GM18508 (cell line): ENCODE measurements at regions not wholly inside any gene's neighbourhood (a gene's known extent, or its start where the extent isn't known, plus 50 kb on each side); places are given as distances from the start of the nearest gene placed in this dataset.

ENCODE experiments used
- ATAC-seq: cut with Tn5 transposase; IDR thresholded peaks from one replicate; pipeline ENCODE4 v1.9.1; 2021; ENCODE audit warnings: moderate number of reproducible peaks; ENCODE audit not compliant: insufficient read depth, unreplicated experiment

- no peak for ATAC-seq
Observed at GRCh38 chr7:25754751-25755150, 397.2 kb upstream of the NFE2L3 start.

DNA sequence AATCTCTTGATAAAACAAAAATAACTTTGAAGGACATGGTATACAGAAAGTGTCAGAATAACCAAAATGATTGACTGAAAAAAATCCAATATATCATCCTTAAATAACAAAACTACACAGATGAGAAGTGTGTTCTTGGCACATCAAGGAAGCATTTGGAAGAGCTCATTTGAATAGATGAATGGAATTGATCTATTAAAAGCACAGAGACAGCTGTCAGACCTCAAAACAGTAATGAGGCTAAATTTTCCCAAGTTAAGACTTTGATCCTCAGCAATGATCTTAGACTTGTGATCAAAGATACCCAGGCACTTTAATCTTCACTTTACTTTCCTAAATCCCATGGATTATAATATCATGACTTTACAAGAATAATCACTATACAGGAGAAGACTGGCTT lies 395.4 kb upstream of the NFE2L3 start:
- ATAC-seq: no peak

- ATAC-seq: no peak
Observed at GRCh38 chr7:25758559-25758958, 393.4 kb upstream of the NFE2L3 start.

DNA sequence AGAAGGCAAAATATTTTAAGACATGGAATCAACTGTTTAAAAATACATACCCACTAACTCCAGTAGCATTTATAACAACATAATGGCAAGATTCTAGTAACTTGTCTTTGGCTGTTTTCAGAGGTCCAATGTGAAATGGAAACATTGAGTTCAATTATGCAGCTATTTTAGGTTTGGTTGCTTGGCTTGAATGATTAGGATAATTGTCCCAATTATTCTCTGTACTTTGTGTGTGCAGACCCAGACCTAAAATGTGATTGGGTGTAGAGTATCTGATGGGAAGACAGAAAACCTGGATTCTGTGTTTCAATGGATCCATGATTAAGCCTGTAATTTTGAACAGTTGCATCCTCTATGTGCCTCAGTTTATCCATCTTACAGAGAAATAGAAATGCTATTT lies 392.7 kb upstream of the NFE2L3 start:
- ATAC-seq: no peak

DNA sequence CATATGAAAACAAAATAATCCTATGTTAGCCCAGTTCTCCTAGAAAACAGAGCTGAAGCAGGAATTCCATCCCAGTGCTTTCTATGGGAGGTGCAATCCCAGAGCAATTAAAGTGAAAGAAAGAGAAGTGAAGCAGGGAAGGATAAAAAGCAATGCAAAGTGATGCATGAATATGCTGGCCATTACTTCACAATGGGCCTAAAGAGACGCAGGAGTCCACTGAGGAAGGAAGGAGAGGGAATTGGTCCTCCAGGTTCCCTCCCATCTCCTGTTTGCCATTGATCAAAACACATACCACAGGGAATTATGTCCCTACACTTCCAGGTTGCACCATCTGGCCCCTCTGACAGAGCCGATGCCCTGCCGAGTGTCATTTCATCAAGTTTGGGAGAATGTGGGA lies 392.2 kb upstream of the NFE2L3 start:
- no peak for ATAC-seq

- ATAC-seq: no peak
Observed at GRCh38 chr7:25762511-25763462, 389.2 kb upstream of the NFE2L3 start.

- ATAC-seq: no peak
Observed at GRCh38 chr7:25763463-25763860, 388.5 kb upstream of the NFE2L3 start.

DNA sequence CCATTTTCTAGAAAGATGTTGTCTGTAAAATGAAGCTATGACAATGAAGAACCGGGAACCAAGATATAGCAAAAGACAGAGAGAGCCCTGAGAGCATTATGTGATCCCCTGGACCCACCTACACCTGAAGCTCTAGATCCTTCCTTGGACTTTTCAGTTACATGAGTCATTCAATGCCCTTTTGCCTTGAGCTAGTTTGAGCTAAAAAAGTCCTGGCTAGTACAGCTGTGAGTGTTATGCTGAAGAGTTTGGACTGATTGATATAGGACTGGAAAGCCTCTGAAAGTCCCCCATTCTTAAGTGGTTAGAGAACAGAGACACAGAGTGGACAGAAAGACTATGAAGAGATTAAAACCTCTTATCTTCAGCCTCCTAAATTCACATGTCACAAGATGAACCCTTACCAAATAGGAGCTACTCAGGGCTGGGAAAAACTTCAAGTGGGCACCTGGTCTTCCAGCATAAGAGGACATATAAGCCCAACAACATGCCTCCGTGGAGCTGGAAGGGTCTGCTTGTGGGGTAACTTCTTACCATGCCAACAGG lies 386.8 kb upstream of the NFE2L3 start:
- ATAC-seq: no peak

DNA sequence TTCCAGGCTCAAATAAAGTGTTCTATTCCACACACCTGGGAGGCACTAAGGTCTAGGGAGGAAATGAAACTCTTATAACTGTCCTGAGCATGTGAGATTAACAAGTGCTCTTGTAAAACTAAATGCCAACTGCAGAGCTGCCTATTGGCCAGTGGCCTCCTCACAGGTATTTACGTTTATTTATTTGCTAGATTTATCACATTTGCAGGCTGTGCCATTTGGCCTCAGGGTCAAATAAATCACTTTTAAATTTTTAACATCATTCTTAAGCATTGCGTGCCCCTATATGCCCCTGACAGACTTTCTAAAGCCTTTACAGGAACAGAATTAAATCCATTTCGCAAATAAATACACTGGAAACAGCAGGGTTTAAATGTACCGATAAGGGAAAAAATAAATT lies 381.8 kb upstream of the NFE2L3 start:
- ATAC-seq: no peak

- ATAC-seq: no peak
Observed at GRCh38 chr7:25770670-25771069, 381.3 kb upstream of the NFE2L3 start.

DNA sequence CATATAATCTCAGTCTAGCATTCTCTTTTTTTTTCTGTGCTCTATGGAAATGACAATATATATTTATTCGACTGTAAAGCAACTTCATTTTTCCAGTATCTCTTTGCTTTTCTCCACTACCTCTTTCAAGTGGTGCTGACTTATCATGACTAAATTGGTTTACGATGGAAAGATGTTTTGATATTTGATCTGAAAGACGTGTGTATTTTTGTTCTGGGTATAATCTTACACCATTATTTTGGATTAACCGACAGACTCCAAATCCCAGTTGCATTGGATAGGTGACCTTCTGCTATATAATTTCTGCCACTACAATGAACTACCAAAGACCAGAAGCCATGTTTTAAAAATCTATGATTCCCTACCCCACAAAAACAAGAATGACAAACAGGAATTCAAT lies 380.5 kb upstream of the NFE2L3 start:
- no peak for ATAC-seq

- no peak for ATAC-seq
Observed at GRCh38 chr7:25772802-25773201, 379.2 kb upstream of the NFE2L3 start.

GRCh38 chr7:25774675-25775074 lies 377.3 kb upstream of the NFE2L3 start:
- no peak for ATAC-seq

GRCh38 chr7:25775570-25775969 lies 376.4 kb upstream of the NFE2L3 start:
- ATAC-seq: no peak

GRCh38 chr7:25775999-25776743 lies 375.8 kb upstream of the NFE2L3 start:
- no peak for ATAC-seq

GRCh38 chr7:25776744-25777123 lies 375.3 kb upstream of the NFE2L3 start:
- ATAC-seq: no peak

DNA sequence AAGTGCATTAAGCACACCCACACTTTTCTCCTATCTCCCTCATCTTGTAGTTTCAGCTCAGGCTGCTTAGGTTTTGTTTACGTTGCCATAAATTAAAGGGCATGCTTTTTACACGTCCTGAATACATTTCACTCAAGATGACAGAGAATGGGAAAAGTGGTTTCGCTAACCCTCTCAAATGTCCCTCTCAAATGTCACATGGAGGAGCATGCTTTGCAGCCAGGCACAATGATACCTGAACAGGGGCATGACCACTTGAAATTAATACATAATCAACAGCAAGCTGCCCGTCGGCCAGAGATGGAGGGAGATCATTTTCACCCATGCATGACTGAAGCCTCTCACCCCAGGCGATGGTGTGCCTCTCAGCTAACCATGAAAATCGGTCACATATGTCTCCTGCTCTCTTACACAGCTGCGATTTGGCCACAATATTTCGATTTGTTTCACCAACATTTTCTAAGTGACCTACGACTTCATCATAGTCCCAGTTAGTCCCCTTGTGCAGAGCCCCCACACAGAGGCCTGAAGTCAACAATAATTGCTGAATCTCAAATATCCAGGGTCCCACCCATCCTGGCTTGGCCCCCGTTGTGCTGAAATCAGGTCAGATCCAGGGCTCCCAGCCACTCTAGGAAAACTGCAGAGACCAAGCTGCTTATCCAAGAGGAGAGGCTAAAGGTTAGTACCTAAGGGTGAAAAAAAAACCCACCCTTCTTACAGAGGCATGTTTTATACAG lies 373.9 kb upstream of the NFE2L3 start:
- no peak for ATAC-seq

- no peak for ATAC-seq
Observed at GRCh38 chr7:25779002-25779546, 372.9 kb upstream of the NFE2L3 start.

DNA sequence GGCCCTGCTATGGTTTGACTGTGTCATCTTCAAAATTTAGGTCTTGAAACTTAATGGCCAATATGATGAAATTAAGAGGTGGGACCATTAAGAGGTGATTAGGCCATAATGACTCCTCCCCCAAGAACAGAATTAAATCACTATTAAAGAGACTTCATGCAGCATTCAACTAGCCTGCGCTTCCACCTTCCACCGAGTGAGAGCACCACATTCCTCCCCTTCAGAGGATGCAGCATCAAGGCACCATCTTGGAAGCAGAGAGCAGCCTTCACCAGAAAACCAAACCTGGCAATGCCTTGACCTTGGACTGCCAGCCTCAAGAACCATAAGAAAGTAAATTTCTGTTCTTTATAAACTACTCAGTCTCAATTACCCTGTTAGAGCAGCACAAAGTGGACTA lies 371.1 kb upstream of the NFE2L3 start:
- no peak for ATAC-seq

DNA sequence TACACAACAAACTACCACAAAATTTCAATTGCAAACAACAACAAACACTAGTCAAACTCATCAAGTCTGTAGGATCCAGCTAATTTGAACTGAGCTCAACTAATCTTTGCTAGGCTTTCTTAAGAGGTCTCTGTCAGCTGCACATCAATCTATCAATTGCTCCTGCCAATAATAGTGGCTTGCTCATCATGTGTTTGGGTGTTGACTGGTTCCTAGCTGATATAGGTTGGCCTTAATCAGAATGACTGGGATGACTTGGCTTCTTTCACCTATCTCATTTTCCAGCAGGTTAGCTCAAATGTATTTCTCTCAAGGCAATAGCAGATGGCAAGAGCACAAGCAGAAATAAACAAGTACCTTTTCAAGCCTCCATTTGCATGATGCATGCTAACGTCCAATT lies 370.3 kb upstream of the NFE2L3 start:
- no peak for ATAC-seq
